Endodermal cell (in vitro differentiated cells): ENCODE measurements at regions not wholly inside any gene's neighbourhood (a gene's known extent, or its start where the extent isn't known, plus 50 kb on each side); places are given as distances from the start of the nearest gene placed in this dataset.

Source experiments
- DNase-seq: peaks from one replicate; pipeline ENCODE4 v3.0.0-alpha.2; 2017
- H3K27ac ChIP-seq: 2 replicates; pipeline ENCODE4 v1.5.1; 2013; ENCODE audit warnings: mild to moderate bottlenecking, low read depth, low read length, moderate library complexity
- H3K27me3 ChIP-seq: 2 replicates; pipeline ENCODE4 v1.6.1; 2013; ENCODE audit warnings: mild to moderate bottlenecking, low read length, moderate library complexity; ENCODE audit not compliant: insufficient read depth, control insufficient read depth, poor library complexity, severe bottlenecking
- H3K36me3 ChIP-seq: 2 replicates; pipeline ENCODE4 v1.7.0; 2013; ENCODE audit warnings: mild to moderate bottlenecking, low read length, moderate library complexity; ENCODE audit not compliant: control insufficient read depth, insufficient read depth
- H3K4me1 ChIP-seq: one replicate; pipeline ENCODE4 v1.7.0; 2013; ENCODE audit warnings: low read length; ENCODE audit not compliant: control insufficient read depth, insufficient read depth
- H3K4me3 ChIP-seq: 2 replicates; pipeline ENCODE4 v1.5.1; 2013; ENCODE audit warnings: mild to moderate bottlenecking, low read length, moderate library complexity
- H3K9ac ChIP-seq: 2 replicates; pipeline ENCODE4 v1.6.1; 2013; ENCODE audit warnings: mild to moderate bottlenecking, low read length, moderate library complexity; ENCODE audit not compliant: poor library complexity, severe bottlenecking; ENCODE audit errors: extremely low read depth
- H3K9me3 ChIP-seq: 2 replicates; pipeline ENCODE4 v1.6.1; 2013; ENCODE audit warnings: mild to moderate bottlenecking, low read length, moderate library complexity; ENCODE audit not compliant: control insufficient read depth
- H3K27ac Mint-ChIP-seq: 2 replicates; pipeline ENCODE4 v1.8.0; 2020; ENCODE audit warnings: mixed read lengths
- H3K27me3 Mint-ChIP-seq: 2 replicates; pipeline ENCODE4 v1.8.0; 2021; ENCODE audit warnings: mild to moderate bottlenecking, mixed read lengths; ENCODE audit not compliant: insufficient read depth
- H3K36me3 Mint-ChIP-seq: 2 replicates; pipeline ENCODE4 v1.8.0; 2020; ENCODE audit warnings: low read depth, mixed read lengths
- H3K4me1 Mint-ChIP-seq: 2 replicates; pipeline ENCODE4 v1.8.0; 2020; ENCODE audit warnings: mixed read lengths
- H3K4me3 Mint-ChIP-seq: 2 replicates; pipeline ENCODE4 v1.8.0; 2020; ENCODE audit warnings: mild to moderate bottlenecking, moderate library complexity, mixed read lengths
- H3K9me3 Mint-ChIP-seq: 2 replicates; pipeline ENCODE4 v1.8.0; 2020; ENCODE audit warnings: mild to moderate bottlenecking, mixed read lengths
- CTCF ChIP-seq: fragments of 200-600 bp; sonication (generic); conservative IDR thresholded peaks from 2 replicates; pipeline ENCODE4 v1.5.0; 2021; ENCODE audit warnings: antibody characterized with exemption, mild to moderate bottlenecking
- WGBS, 2 experiments: methylation state at CpG; one replicate each; pipeline versions ENCODE4 v1.1.5 to v1.1.7; 2013; ENCODE audit warnings: missing lambda C conversion rate in 2 of 2, mixed read lengths in 1 of 2; ENCODE audit not compliant: insufficient coverage in 1 of 2, insufficient read length in 1 of 2; 5-methylcytosine and 5-hydroxymethylcytosine counted together

DNA sequence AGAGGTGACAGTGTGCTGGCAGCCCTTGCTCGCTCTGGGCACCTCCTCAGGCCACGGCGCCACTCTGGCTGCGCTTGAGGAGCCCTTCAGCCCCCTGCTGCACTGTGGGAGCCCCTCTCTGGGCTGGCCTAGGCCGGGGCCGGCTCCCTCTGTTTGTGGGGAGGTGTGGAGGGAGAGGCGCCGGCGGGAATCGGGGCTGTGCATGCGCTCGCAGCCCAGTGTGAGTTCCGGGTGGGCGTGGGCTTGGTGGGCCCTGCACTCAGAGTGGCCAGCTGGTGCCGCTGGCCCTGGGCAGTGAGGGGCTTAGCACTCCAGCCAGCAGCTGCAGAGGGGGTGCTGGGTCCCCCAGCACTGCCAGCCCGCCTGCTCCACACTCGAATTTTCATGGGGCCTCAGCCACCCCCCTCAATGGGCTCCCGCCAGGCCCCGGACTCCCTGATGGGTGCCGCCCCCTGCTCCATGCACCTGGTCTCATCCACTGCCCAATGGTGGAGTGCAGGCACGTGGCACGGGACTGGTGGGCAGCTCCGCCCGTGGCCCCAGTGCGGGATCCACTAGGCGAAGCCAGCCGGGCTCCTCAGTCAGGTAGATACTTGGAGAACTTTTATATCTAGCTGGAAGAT, 96.7 kb upstream of the BET1 start:
- no peaks in the 10 kb centered on the region for H3K27me3 ChIP-seq
- Mint-ChIP-seq H3K4me3 (no peak overlapping the region), H3K27me3 (no peaks in the 10 kb centered on the region)

GRCh38 chr7:94104301-94104700, 100.1 kb upstream of the BET1 start:
- 100% methylated on average over 1 of the region's 1 CpG; no CpG with 5 or more reads in 1 of the 2 experiments for WGBS, 2 experiments
- Mint-ChIP-seq H3K36me3 (no peaks in the 10 kb centered on the region), H3K27me3 (no peaks in the 10 kb centered on the region), H3K9me3 (peaks cover 19% of the 10 kb centered on the region), H3K27ac (no peak overlapping the region), H3K4me1 (no peaks in the 10 kb centered on the region), H3K4me3 (no peak overlapping the region)
- no peak overlapping the region for H3K27ac ChIP-seq
- no peak overlapping the region for H3K9ac ChIP-seq
- H3K27me3 ChIP-seq, result no peaks in the 10 kb centered on the region
- no peak overlapping the region for H3K4me3 ChIP-seq
- no peaks in the 10 kb centered on the region for H3K4me1 ChIP-seq
- no peak for TF ChIP-seq CTCF
- peaks cover 13% of the 10 kb centered on the region for H3K9me3 ChIP-seq
- H3K36me3 ChIP-seq, result no peaks in the 10 kb centered on the region
- no peak for DNase-seq

More for the DNA sequence above, 96.7 kb upstream of the BET1 start:
- no peaks in the 10 kb centered on the region for H3K36me3 Mint-ChIP-seq
- DNase-seq, result no peak
- Histone ChIP-seq H3K9me3 (peaks cover 13% of the 10 kb centered on the region), H3K9ac (no peak overlapping the region), H3K36me3 (no peaks in the 10 kb centered on the region), H3K4me1 (no peaks in the 10 kb centered on the region), H3K4me3 (no peak overlapping the region), H3K27ac (no peak overlapping the region)
- WGBS, 2 experiments, result 90 to 94% methylated on average over 9 to 27 of the region's 27 CpGs
- no peaks in the 10 kb centered on the region for H3K4me1 Mint-ChIP-seq
- TF ChIP-seq CTCF, result no peak
- peaks cover 19% of the 10 kb centered on the region for H3K9me3 Mint-ChIP-seq
- H3K27ac Mint-ChIP-seq, result no peak overlapping the region

- Histone ChIP-seq H3K4me3 (no peak overlapping the region), H3K4me1 (no peaks in the 10 kb centered on the region), H3K27me3 (no peaks in the 10 kb centered on the region), H3K9me3 (no peaks in the 10 kb centered on the region), H3K36me3 (no peaks in the 10 kb centered on the region), H3K27ac (no peak overlapping the region), H3K9ac (no peak overlapping the region)
- DNase-seq, result no peak
- TF ChIP-seq CTCF, result no peak
- H3K27me3 Mint-ChIP-seq, result no peaks in the 10 kb centered on the region
- no peaks in the 10 kb centered on the region for H3K9me3 Mint-ChIP-seq
- H3K4me1 Mint-ChIP-seq, result no peaks in the 10 kb centered on the region
- H3K27ac Mint-ChIP-seq, result no peak overlapping the region
- 80 to 94% methylated on average over 1 to 5 of the region's 5 CpGs for WGBS, 2 experiments
- H3K4me3 Mint-ChIP-seq, result no peak overlapping the region
- no peaks in the 10 kb centered on the region for H3K36me3 Mint-ChIP-seq
Measured at GRCh38 chr7:94109556-94109955, 105.4 kb upstream of the BET1 start.
